ENCODE measurements at regions not wholly inside any gene's neighbourhood (a gene's known extent, or its start where the extent isn't known, plus 50 kb on each side); places are given as distances from the start of the nearest gene placed in this dataset.
"Not testable (repeated sequence)": the region's sequence is repeated elsewhere in the genome, so short reads cannot be mapped to it uniquely, and the experiment has no call there.

- no peak for DNase-seq
Measured at GRCh38 chr13:87986639-87987250, 315.6 kb downstream of the SLITRK5 start.

GRCh38 chr13:87998081-87998480 lies 326.9 kb downstream of the SLITRK5 start:
- DNase-seq, result no peak

GRCh38 chr13:87999240-87999700 lies 328.1 kb downstream of the SLITRK5 start:
- DNase-seq, result no peak

- no peak for DNase-seq
Measured at GRCh38 chr13:87999788-88000187, 328.6 kb downstream of the SLITRK5 start.

- DNase-seq, result no peak
Measured at GRCh38 chr13:88000239-88000638, 329.1 kb downstream of the SLITRK5 start.

GRCh38 chr13:88000787-88001186 lies 329.6 kb downstream of the SLITRK5 start:
- DNase-seq, result no peak

GRCh38 chr13:88005188-88005587 lies 334.0 kb downstream of the SLITRK5 start:
- no peak for DNase-seq

GRCh38 chr13:88014527-88014926 lies 343.4 kb downstream of the SLITRK5 start:
- DNase-seq, result no peak

GRCh38 chr13:88022431-88023208 lies 351.4 kb downstream of the SLITRK5 start:
- no peak for DNase-seq

- DNase-seq, result no peak
Measured at GRCh38 chr13:88026241-88026640, 355.1 kb downstream of the SLITRK5 start.

GRCh38 chr13:88031980-88032559 lies 360.9 kb downstream of the SLITRK5 start:
- no peak for DNase-seq

GRCh38 chr13:88036205-88036604 lies 365.0 kb downstream of the SLITRK5 start:
- DNase-seq, result not testable (repeated sequence)

GRCh38 chr13:88042489-88042888 lies 371.3 kb downstream of the SLITRK5 start:
- DNase-seq, result no peak

GRCh38 chr13:88051746-88052482 lies 380.7 kb downstream of the SLITRK5 start:
- DNase-seq, result no peak

GRCh38 chr13:88063741-88064140 lies 392.6 kb downstream of the SLITRK5 start:
- no peak for DNase-seq

GRCh38 chr13:88066847-88067246 lies 395.7 kb downstream of the SLITRK5 start:
- DNase-seq, result no peak

- DNase-seq, result no peak
Measured at GRCh38 chr13:88068316-88068715, 397.1 kb downstream of the SLITRK5 start.

GRCh38 chr13:88068975-88069374 lies 397.8 kb downstream of the SLITRK5 start:
- no peak for DNase-seq

GRCh38 chr13:88071371-88071770 lies 400.2 kb downstream of the SLITRK5 start:
- DNase-seq, result no peak

GRCh38 chr13:88074794-88075510 lies 403.8 kb downstream of the SLITRK5 start:
- DNase-seq, result no peak

- no peak for DNase-seq
Measured at GRCh38 chr13:88085036-88085435, 413.9 kb downstream of the SLITRK5 start.

- DNase-seq, result no peak
Measured at GRCh38 chr13:88086577-88086976, 415.4 kb downstream of the SLITRK5 start.

- no peak for DNase-seq
Measured at GRCh38 chr13:88097541-88097940, 426.4 kb downstream of the SLITRK5 start.

Measured in activated T-cell treated with anti-CD3 and anti-CD28 coated beads for 4 hours (primary cell).